HS-27A (cell line): ENCODE measurements at regions not wholly inside any gene's neighbourhood (a gene's known extent, or its start where the extent isn't known, plus 50 kb on each side); places are given as distances from the start of the nearest gene placed in this dataset.

Source experiments
- DNase-seq: peaks from one replicate; pipeline ENCODE4 v3.0.0-alpha.2; 2012; ENCODE audit warnings: low read depth, missing footprints

GRCh38 chr2:15701341-15701907 lies 109.8 kb downstream of the DDX1 start:
- DNase-seq: no peak

GRCh38 chr2:15701991-15702390 lies 110.3 kb downstream of the DDX1 start:
- no peak for DNase-seq

- DNase-seq: no peak
Measured at GRCh38 chr2:15702452-15702851, 110.8 kb downstream of the DDX1 start.

GRCh38 chr2:15703365-15703869 lies 111.7 kb downstream of the DDX1 start:
- DNase-seq: no peak

- no peak for DNase-seq
Measured at GRCh38 chr2:15704086-15704787, 112.6 kb downstream of the DDX1 start.

GRCh38 chr2:15704788-15705115 lies 113.1 kb downstream of the DDX1 start:
- DNase-seq: no peak

- no peak for DNase-seq
Measured at GRCh38 chr2:15705310-15705709, 113.6 kb downstream of the DDX1 start.

GRCh38 chr2:15705839-15706386 lies 114.2 kb downstream of the DDX1 start:
- DNase-seq: no peak

GRCh38 chr2:15706424-15706823 lies 114.8 kb downstream of the DDX1 start:
- no peak for DNase-seq

GRCh38 chr2:15706986-15707632 lies 115.4 kb downstream of the DDX1 start:
- no peak for DNase-seq

GRCh38 chr2:15708161-15708560 lies 116.5 kb downstream of the DDX1 start:
- no peak for DNase-seq

- no peak for DNase-seq
Measured at GRCh38 chr2:15708865-15709820, 117.5 kb downstream of the DDX1 start.

GRCh38 chr2:15711126-15711860 lies 119.6 kb downstream of the DDX1 start:
- no peak for DNase-seq

GRCh38 chr2:15712551-15713342 lies 121.1 kb downstream of the DDX1 start:
- no peak for DNase-seq

GRCh38 chr2:15713475-15713874 lies 121.8 kb downstream of the DDX1 start:
- no peak for DNase-seq

GRCh38 chr2:15714002-15714401 lies 122.3 kb downstream of the DDX1 start:
- DNase-seq: no peak

- DNase-seq: no peak
Measured at GRCh38 chr2:15714609-15715008, 122.9 kb downstream of the DDX1 start.

GRCh38 chr2:15715596-15715995 lies 123.9 kb downstream of the DDX1 start:
- DNase-seq: no peak

- no peak for DNase-seq
Measured at GRCh38 chr2:15718103-15718943, 126.7 kb downstream of the DDX1 start.

GRCh38 chr2:15718944-15719323 lies 127.3 kb downstream of the DDX1 start:
- DNase-seq: no peak
